ENCODE measurements at regions not wholly inside any gene's neighbourhood (a gene's known extent, or its start where the extent isn't known, plus 50 kb on each side); places are given as distances from the start of the nearest gene placed in this dataset.

GRCh38 chr6:87807475-87807874, 105.4 kb upstream of the AKIRIN2 start:
- DNase-seq (ENCODE audit: low read depth in 2 of 2) = no peak

- no peak for DNase-seq (ENCODE audit: low read depth in 2 of 2)
These were observed 104.6 kb upstream of the AKIRIN2 start for GRCh38 chr6:87806635-87807034.

GRCh38 chr6:87806099-87806498, 104.1 kb upstream of the AKIRIN2 start:
- no peak for DNase-seq (ENCODE audit: low read depth in 2 of 2)

- DNase-seq (ENCODE audit: low read depth in 2 of 2) = no peak
These were observed 101.8 kb upstream of the AKIRIN2 start for GRCh38 chr6:87803791-87804190.

GRCh38 chr6:87799651-87800050, 97.6 kb upstream of the AKIRIN2 start:
- no peak for DNase-seq (ENCODE audit: low read depth in 2 of 2)

GRCh38 chr6:87798393-87799278, 96.6 kb upstream of the AKIRIN2 start:
- no peak for DNase-seq (ENCODE audit: low read depth in 2 of 2)

- no peak for DNase-seq (ENCODE audit: low read depth in 2 of 2)
These were observed 93.2 kb upstream of the AKIRIN2 start for GRCh38 chr6:87794922-87795885.

GRCh38 chr6:87793315-87793714, 91.3 kb upstream of the AKIRIN2 start:
- DNase-seq (ENCODE audit: low read depth in 2 of 2) = no peak

GRCh38 chr6:87791982-87792381, 89.9 kb upstream of the AKIRIN2 start:
- no peak for DNase-seq (ENCODE audit: low read depth in 2 of 2)

GRCh38 chr6:87791485-87791884, 89.5 kb upstream of the AKIRIN2 start:
- DNase-seq (ENCODE audit: low read depth in 2 of 2) = no peak

GRCh38 chr6:87791029-87791428, 89.0 kb upstream of the AKIRIN2 start:
- no peak for DNase-seq (ENCODE audit: low read depth in 2 of 2)

GRCh38 chr6:87789900-87790290, 87.9 kb upstream of the AKIRIN2 start:
- DNase-seq (ENCODE audit: low read depth in 2 of 2) = no peak

GRCh38 chr6:87789198-87789899, 87.3 kb upstream of the AKIRIN2 start:
- no peak for DNase-seq (ENCODE audit: low read depth in 2 of 2)

- no peak for DNase-seq (ENCODE audit: low read depth in 2 of 2)
These were observed 86.1 kb upstream of the AKIRIN2 start for GRCh38 chr6:87788141-87788540.

GRCh38 chr6:87785229-87785862, 83.3 kb upstream of the AKIRIN2 start:
- DNase-seq (ENCODE audit: low read depth in 2 of 2) = no peak

- no peak for DNase-seq (ENCODE audit: low read depth in 2 of 2)
These were observed 82.7 kb upstream of the AKIRIN2 start for GRCh38 chr6:87784690-87785089.

- DNase-seq (ENCODE audit: low read depth in 2 of 2) = no peak
These were observed 82.0 kb upstream of the AKIRIN2 start for GRCh38 chr6:87784051-87784450.

GRCh38 chr6:87779542-87779941, 77.5 kb upstream of the AKIRIN2 start:
- DNase-seq (ENCODE audit: low read depth in 2 of 2) = no peak

- DNase-seq (ENCODE audit: low read depth in 2 of 2) = no peak
These were observed 70.8 kb upstream of the AKIRIN2 start for GRCh38 chr6:87772597-87773530.

GRCh38 chr6:87767478-87767877, 65.4 kb upstream of the AKIRIN2 start:
- no peak for DNase-seq (ENCODE audit: low read depth in 2 of 2)

All from activated CD8-positive, alpha-beta memory T cell treated with anti-CD3 and anti-CD28 coated beads for 4 hours (primary cell).